ENCODE measurements at regions not wholly inside any gene's neighbourhood (a gene's known extent, or its start where the extent isn't known, plus 50 kb on each side); places are given as distances from the start of the nearest gene placed in this dataset.

GRCh38 chr6:166750108-166750793, 123.2 kb upstream of the RPS6KA2 start:
- DNase-seq: no peak

- DNase-seq: no peak
These were observed 122.6 kb upstream of the RPS6KA2 start for GRCh38 chr6:166749666-166750065.

- DNase-seq: peak in 2 of 4 experiments; percentile 15 to 62
These were observed 120.9 kb upstream of the RPS6KA2 start for GRCh38 chr6:166747644-166748595.

- DNase-seq: no peak
These were observed 119.0 kb upstream of the RPS6KA2 start for GRCh38 chr6:166745801-166746668.

GRCh38 chr6:166744223-166745134, 117.4 kb upstream of the RPS6KA2 start:
- DNase-seq: no peak

- DNase-seq: no peak
These were observed 116.6 kb upstream of the RPS6KA2 start for GRCh38 chr6:166743406-166744222.

- no peak for DNase-seq
These were observed 115.9 kb upstream of the RPS6KA2 start for GRCh38 chr6:166742981-166743380.

GRCh38 chr6:166739976-166740318, 112.9 kb upstream of the RPS6KA2 start:
- no peak for DNase-seq

- peak in 2 of 4 experiments; percentile 22 to 35 for DNase-seq
These were observed 112.3 kb upstream of the RPS6KA2 start for GRCh38 chr6:166739117-166739975.

GRCh38 chr6:166738386-166739116, 111.5 kb upstream of the RPS6KA2 start:
- DNase-seq: peak in 3 of 4 experiments; percentile 28 to 42 (median 38)

- no peak for DNase-seq
These were observed 110.2 kb upstream of the RPS6KA2 start for GRCh38 chr6:166737261-166737660.

GRCh38 chr6:166736634-166737033, 109.6 kb upstream of the RPS6KA2 start:
- peak in 3 of 4 experiments; percentile 37 to 51 (median 47) for DNase-seq

GRCh38 chr6:166733900-166734299, 106.8 kb upstream of the RPS6KA2 start:
- DNase-seq: no peak

- no peak for DNase-seq
These were observed 102.6 kb upstream of the RPS6KA2 start for GRCh38 chr6:166729658-166730057.

- peak in 3 of 4 experiments; percentile 22 to 41 (median 36) for DNase-seq
These were observed 102.0 kb upstream of the RPS6KA2 start for GRCh38 chr6:166728884-166729530.

- no peak for DNase-seq
These were observed 99.2 kb upstream of the RPS6KA2 start for GRCh38 chr6:166726201-166726600.

- DNase-seq: no peak
These were observed 98.5 kb upstream of the RPS6KA2 start for GRCh38 chr6:166725571-166725970.

- DNase-seq: no peak
These were observed 97.5 kb upstream of the RPS6KA2 start for GRCh38 chr6:166724576-166724975.

Data from suppressor macrophage (primary cell).